Muscle of back (tissue), 3 donors: ENCODE measurements at regions not wholly inside any gene's neighbourhood (a gene's known extent, or its start where the extent isn't known, plus 50 kb on each side); places are given as distances from the start of the nearest gene placed in this dataset.
A peak's percentile ranks its signal among the peaks of the same experiment; 100 is the strongest.

Experiments
- DNase-seq, 3 donors: peaks; one replicate each; pipeline versions ENCODE4 v3.0.0 to v3.0.0-alpha.2; 2013

- no peak for DNase-seq
Measured at GRCh38 chr15:96733721-96734120, 403.2 kb downstream of the NR2F2 start.

DNA sequence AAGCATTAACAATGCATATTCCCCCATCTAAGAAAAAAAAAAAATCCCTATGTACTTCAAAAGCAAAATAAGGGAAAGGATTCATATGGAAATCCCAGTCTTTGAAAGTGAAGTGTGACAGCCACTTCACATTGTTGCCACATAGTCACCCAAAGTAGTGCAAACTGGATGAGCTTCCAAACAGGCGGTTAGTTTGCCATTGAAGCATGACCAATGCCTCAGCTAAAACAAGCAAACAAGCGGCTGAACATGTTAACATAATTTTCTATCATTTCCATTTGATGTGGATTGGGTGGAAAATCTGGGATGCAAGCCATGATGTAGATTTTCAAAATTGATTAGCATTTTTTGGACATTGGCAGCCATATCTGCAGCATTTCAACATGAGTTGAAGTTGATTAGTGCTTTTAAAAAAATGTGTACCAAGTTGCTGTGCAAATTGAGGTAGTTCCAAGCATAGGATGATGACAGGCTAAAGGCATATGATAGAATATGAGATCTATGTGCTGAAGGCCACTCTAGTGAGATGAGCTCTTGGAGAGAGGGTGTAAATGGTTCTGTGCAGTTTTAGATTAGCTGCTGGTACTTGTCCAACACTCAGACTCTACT, 405.2 kb downstream of the NR2F2 start:
- DNase-seq = no peak

DNA sequence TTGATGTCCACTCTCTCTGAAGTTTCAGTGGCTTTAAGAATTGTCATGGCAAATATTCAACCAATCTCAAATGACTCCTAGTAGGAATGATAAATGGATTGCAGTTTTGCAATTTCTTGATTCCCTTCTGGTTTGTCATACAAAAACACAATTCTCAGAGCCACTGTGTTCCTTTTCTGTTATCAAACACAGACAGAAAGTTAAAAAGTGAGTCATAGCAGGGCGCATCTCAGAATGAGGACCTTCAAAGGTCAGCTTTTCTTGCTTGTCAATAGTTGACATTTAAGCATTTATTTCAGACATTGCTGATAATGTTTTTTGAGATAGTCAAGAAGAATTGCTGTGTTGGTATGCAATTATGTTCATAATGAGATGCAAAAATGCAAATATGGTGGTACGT, 405.9 kb downstream of the NR2F2 start:
- no peak for DNase-seq

DNA sequence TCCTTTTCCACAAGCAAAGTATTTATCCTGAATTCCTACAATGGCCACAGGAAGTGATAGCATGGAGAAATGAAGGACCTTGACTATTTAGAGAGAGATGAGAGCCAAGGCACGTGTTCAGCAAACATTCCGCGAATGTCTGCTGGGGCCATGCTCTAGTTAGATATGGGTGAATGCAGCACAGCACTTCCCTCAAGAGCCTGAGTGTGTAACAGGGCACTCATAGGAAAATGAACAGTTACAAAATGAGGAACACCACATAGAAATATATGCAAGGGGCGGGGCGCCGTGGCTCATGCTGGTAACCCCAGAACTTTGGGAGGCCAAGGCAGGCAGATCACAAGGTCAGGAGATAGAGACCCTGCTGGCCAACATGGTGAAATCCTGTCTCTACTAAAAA, 406.9 kb downstream of the NR2F2 start:
- no peak for DNase-seq

GRCh38 chr15:96746665-96747064, 416.2 kb downstream of the NR2F2 start:
- no peak for DNase-seq

- DNase-seq = peak; percentile 7 to 56 (median 44)
Measured at GRCh38 chr15:96747291-96747690, 416.8 kb downstream of the NR2F2 start.

DNA sequence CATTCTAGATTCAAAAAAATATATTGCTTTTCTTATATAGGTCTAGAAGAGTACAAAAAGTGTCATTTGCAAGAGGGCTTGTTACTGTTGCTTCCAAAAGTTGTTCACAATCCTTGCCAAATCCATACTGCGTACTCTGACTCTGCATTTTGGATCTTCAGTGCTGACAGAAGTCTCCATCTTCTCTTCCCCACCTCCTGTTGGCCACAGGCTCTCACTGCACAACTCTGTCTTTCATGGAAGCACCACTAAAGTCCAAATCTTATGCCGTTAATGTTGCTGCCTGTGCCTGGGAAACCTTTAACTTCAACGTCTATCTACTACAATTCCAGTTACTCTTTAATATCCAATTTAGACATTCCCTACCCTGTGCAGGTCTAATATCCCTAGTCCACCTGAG, 419.9 kb downstream of the NR2F2 start:
- DNase-seq = no peak

DNA sequence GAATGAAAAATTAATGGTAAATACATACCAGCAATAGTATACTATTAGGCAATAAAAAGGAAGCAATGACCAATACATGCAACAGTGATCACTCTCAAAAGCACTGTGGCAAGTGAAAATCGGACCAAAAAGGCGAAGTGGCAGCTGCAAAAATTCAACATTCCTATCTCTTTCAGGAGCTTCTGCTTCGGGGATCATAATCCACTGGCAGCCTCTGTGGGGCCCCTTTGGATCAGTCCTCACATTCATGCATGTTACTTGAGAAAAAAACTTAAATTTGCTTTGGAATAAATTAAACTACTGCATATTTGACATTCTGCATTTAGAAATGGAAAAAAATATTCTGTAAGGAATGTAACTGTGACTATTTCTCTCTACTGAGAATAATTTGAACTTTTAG, 425.6 kb downstream of the NR2F2 start:
- DNase-seq = peak in 2 of 3 donors; percentile 17 to 57

DNA sequence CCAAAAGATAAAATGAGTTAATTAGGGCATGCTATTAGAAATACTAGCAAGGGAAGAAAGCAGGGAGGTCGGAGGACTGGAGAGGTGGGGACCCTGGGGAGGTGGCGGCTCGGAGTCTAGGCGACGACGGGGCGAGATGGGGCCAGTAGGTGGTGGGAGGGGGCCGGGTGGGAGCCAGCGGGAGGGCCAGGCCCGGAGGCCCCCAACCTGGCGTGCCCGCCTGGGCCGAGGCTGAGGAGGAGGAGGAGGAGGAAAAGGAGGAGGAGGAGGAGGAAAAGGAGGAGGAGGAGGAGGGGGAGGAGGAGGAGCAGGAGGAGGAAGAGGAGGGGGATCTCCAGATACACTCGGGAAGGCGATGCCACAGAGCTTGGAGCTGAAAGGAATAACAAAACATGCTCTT, 426.2 kb downstream of the NR2F2 start:
- no peak for DNase-seq

DNA sequence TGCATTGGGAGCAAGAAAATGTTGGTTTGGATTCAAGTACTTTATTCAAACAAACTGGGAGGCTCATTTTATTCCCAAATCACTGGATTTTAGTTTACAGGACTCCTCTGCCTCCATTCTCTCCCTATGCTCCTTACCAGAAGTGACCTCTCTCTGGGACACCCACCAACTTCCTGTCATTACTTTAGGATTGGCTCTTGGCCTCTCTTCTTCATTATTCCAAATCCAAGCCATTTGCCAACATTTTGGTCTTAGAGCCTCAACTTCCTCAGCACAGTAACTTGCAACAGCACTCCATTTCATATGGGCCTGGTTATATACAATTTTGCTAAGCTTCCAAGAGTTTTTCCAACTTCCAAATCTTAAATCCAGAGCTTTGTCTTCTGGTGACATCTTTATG, 432.1 kb downstream of the NR2F2 start:
- peak in 1 of 3 donors; percentile 58 for DNase-seq

DNA sequence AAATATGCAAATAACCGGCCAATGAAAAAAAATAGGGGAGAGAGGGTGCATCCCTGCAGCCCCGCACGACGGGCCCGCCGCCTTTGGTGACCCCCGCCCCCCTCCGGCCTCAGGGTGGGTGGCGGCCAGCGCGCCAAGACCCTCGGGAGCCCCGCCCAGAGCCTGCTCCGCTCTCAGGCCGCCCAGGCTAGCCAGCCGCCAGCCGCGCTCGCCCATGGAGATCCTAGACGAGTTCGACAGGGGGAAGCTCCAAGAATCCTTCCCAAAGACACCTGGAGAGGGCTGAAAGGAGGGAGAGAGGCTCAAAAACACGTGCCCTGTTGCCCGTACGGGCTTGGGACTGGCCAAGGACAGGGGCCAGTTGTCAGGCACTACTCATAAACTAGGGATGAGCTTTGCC, 434.0 kb downstream of the NR2F2 start:
- no peak for DNase-seq

DNA sequence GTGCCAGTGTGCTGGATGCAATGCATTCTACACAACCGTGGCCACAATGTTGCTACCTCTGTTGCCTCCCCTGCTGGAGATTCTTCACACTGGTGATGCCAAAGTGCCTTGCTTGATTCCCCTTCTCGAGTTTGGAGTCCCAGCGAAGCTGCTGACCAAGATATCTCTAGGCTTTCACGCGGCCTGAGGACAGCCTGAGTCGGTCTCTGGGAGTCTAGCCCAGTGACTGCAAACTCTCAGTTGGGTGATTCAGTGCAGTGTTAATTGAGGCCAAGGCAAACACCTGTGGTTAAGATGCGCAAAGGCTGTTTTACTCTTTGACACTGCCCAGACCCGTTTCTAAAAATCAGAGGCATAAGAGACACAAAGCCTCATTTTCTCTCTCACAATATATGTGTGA, 434.4 kb downstream of the NR2F2 start:
- no peak for DNase-seq

- DNase-seq = peak in 1 of 3 donors; percentile 9
Measured at GRCh38 chr15:96766366-96766765, 435.9 kb downstream of the NR2F2 start.

DNA sequence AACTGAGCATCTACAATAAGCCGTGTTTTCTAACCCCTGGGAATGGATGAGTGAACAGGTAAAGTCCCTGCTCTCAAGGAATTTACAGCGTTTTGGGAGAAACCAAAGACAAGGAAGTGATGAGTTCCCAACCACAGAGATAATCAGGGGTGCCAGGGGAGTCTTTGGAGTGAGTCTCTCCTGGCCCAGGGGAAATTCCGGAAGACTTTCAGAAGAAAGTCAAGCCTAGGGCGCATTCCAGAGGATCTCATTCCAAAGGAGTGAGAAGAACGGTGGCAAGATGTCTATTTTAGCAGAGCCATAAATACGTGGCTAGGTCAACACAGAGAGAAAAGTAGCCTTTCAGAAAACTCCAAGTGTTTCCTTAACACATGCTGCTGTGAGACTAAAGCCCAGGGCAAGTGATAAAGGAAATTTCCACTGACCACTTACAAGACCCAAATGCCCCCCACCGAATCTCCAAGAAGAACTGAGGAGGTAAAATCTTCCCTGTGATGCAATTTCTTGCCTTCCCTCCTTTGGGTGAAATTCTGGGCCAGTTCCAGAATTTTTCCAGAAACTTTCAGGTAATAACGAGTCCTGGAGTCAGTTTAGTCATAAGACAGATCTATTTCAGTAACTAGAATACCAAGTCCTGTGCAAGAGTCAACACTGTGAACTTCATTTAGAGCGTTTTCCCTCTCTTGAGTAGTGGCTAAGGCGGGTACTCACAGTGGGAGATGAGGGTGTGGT, 437.4 kb downstream of the NR2F2 start:
- DNase-seq = no peak

DNA sequence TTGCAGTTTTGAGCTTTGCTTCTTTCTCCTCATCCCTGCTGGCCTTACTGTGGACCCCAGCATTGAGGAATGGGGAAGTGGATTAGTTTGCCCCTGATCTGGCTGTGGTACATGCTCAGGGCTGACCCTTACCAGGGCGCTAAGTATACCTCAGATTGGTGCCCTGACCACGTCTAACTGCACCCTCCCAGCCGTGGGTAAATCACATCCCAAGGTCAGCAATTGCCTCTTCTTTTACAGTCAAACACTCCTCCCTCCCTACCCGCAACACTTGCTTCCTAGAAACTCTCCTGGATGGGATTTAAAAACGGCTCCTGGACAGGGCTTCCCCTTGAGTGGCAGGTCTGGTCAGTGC, 437.9 kb downstream of the NR2F2 start:
- DNase-seq = no peak

DNA sequence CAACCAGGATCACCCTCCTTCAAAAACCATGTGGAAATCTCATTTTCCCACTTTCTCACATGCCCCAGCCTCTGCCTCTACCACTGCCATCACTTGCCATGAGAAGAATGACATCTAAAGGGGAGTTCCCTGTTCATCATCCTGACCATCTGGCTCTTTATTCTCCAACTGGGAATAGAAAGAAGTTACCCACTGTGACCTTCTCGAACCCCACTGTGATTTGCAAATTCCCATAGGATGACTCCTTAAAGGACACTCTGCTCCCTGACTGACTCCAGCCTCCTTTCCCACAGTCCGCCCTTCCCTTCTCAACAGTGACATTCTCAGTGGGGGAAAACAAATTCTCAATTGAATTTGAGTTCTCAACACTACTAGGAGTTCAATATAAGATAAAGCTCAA, 440.5 kb downstream of the NR2F2 start:
- DNase-seq = no peak

DNA sequence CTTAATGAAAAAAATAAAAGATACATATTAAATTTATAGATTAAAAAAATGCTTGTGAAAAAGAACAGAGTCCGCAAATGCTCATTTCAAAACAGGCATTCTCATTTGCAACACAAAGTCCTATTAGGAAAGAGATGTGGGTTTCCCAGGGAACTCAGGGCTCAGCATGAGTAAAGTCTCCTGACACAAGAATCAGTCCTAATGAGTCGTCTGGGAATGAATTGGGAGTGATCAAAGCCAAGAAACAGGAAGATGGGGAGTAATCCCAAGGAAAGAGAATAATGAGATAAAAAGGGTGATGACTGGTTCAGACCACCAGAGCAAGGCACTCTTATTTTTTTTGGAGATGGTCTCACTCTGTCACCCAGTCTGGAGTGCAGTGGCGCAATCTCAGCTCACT, 443.7 kb downstream of the NR2F2 start:
- DNase-seq = no peak

DNA sequence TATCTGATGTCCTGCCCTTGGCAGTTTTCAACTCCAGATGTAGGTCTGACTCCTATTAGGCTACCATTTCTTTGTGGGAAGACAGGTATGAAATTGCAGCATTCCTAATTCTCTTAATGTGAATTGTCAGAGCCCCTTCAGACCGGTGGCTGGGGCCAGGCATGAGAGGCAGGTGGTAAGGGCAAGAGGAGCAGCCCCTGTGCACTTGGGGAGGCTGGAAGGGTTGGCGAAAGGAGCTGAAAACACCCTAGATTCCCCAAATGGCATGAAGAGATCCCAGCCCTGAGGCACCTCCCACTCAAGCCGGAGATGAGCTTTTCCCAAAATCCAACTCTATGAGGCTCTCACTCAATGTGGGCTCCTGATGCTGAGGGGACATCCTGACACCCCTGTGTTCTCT, 453.2 kb downstream of the NR2F2 start:
- DNase-seq = no peak

GRCh38 chr15:96790004-96790403, 459.5 kb downstream of the NR2F2 start:
- DNase-seq = no peak

- DNase-seq = no peak
Measured at GRCh38 chr15:96792216-96792615, 461.7 kb downstream of the NR2F2 start.

DNA sequence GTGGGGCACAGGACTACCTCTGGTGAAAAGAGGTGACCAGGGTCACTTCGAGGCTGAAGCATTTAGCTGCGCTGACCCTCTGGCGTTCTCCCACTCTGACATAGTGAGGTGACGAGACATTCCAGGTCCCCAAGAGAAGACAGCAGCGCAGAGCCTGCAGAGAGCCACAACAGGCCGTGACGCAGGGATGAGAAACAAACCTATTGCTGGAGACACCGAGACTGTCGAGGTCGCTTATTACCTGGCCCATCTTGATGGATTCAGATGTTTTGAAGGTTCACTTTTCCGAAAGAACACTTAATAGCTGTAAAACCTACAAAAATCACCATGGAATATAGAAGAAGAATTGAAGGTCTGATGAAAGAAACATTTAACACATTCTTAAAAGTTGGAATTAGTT, 466.3 kb downstream of the NR2F2 start:
- no peak for DNase-seq

- no peak for DNase-seq
Measured at GRCh38 chr15:96801576-96802150, 471.2 kb downstream of the NR2F2 start.

- no peak for DNase-seq
Measured at GRCh38 chr15:96802611-96803255, 472.2 kb downstream of the NR2F2 start.
